ENCODE measurements at regions not wholly inside any gene's neighbourhood (a gene's known extent, or its start where the extent isn't known, plus 50 kb on each side); places are given as distances from the start of the nearest gene placed in this dataset.

DNA sequence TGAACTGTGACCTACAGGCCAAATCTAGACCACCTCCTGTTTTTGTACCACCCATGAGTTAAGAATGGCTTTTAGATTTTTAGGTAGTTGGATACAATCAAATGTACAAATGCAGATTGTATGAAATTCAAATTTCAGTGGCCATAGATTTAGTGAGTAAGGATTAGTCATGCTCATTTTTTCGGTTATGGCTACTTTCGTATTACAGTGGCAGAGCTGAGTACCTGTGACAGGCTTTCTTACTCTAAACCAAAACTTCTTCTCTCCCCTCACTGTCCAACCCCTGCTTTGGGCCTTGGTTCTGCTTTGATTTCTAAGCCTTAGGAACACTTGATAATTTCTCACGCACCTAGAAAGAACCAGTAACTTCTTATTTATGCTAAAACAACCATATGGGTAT is 82.1 kb downstream of the CDC42EP3 start:
- POLR2A ChIA-PET (ENCODE audit: unreplicated experiment) = interaction anchor here (0.6 kb wide), 1 partner anchor 243 kb away, joined by 3 read pairs; no protein-coding TSS in a partner anchor
- H3K9me3 ChIP-seq (ENCODE audit: insufficient read depth, low read depth) = peaks cover 5% of the 10 kb centered on the region; the same call in 1 of the 2 replicates
- H3K79me2 ChIP-seq (ENCODE audit: low read depth) = no peaks in the 10 kb centered on the region
- no peaks in the 10 kb centered on the region for H4K20me1 ChIP-seq (ENCODE audit: insufficient read depth)
- no peaks in the 10 kb centered on the region for H3K27me3 ChIP-seq (ENCODE audit: insufficient read depth, low read depth)
- H2AFZ ChIP-seq = 0 out of 2 replicates have a peak overlapping the region, but pooled peaks have one; percentile 7
- H3K4me2 ChIP-seq = peak overlapping the region; percentile 79
- peak overlapping the region; percentile 94 for H3K27ac ChIP-seq
- H3K9me2 ChIP-seq (ENCODE audit: insufficient read depth) = no peaks in the 10 kb centered on the region
- CTCF ChIA-PET = interaction anchor here (1.7 kb wide), 1 partner anchor 63 kb away, joined by 4 read pairs; no protein-coding TSS in a partner anchor
- TF ChIP-seq, protein P1, sequence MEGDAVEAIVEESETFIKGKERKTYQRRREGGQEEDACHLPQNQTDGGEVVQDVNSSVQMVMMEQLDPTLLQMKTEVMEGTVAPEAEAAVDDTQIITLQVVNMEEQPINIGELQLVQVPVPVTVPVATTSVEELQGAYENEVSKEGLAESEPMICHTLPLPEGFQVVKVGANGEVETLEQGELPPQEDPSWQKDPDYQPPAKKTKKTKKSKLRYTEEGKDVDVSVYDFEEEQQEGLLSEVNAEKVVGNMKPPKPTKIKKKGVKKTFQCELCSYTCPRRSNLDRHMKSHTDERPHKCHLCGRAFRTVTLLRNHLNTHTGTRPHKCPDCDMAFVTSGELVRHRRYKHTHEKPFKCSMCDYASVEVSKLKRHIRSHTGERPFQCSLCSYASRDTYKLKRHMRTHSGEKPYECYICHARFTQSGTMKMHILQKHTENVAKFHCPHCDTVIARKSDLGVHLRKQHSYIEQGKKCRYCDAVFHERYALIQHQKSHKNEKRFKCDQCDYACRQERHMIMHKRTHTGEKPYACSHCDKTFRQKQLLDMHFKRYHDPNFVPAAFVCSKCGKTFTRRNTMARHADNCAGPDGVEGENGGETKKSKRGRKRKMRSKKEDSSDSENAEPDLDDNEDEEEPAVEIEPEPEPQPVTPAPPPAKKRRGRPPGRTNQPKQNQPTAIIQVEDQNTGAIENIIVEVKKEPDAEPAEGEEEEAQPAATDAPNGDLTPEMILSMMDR (conservative IDR thresholded peaks at IDR 0.05) = no peak
- TF ChIP-seq EZH2 (IDR thresholded peaks at IDR 0.05; ENCODE audit: low read depth) = no peak
- intact Hi-C loops (cut with micrococcal nuclease; ENCODE audit: unreplicated experiment) = loop anchor here (5.0 to 10.0 kb wide), 4 partner anchors 63 to 188 kb away; partner anchors contain the start of gene CDC42EP3
- H3K36me3 ChIP-seq (ENCODE audit: low read depth) = no peaks in the 10 kb centered on the region
- no TSS peak for BruUV-seq (replicated peaks)
- H3K4me3 ChIP-seq = peak overlapping the region; percentile 25; the same call in 1 of the 2 replicates
- H3K4me1 ChIP-seq (replicated peaks; ENCODE audit: insufficient read depth) = peaks cover 67% of the 10 kb centered on the region
- DNase-seq = no peak
- H3F3A ChIP-seq (ENCODE audit: insufficient read depth, low read depth) = peaks cover 61% of the 10 kb centered on the region

DNA sequence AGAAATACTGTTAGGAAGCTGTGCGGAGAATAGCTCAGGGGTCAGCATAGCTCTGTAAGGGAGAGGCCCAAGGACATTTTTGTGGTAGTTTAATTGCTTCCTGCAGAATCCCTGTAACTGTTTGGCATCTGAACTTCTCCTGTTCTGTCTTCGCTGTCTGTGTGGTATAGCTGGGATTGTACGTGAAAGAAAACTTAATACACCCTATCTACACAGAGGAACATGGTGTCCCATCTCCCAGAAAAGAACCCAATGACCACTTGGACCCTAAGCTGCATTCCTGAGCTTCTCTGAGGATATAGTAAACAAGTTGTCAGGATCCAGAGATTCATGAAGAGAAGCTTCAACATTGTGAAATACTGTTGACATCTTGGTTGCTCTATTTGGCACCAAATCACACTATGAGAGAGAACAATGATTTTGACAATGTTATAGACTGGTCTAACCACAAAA is 81.3 kb downstream of the CDC42EP3 start:
- no peaks in the 10 kb centered on the region for H3K27me3 ChIP-seq (ENCODE audit: insufficient read depth, low read depth)
- CTCF ChIA-PET = interaction anchor here (1.7 kb wide), 1 partner anchor 62 kb away, joined by 4 read pairs; no protein-coding TSS in a partner anchor

More for the DNA sequence above, 81.3 kb downstream of the CDC42EP3 start:
- H3K9me3 ChIP-seq (ENCODE audit: insufficient read depth, low read depth) = peaks cover 5% of the 10 kb centered on the region; the same call in 1 of the 2 replicates
- POLR2A ChIA-PET (ENCODE audit: unreplicated experiment) = interaction anchor here (0.5 kb wide), 1 partner anchor 80 kb away, joined by 3 read pairs; no protein-coding TSS in a partner anchor
- H3K4me3 ChIP-seq = no peak overlapping the region
- H3K27ac ChIP-seq = peak overlapping the region; percentile 94
- H3K4me1 ChIP-seq (replicated peaks; ENCODE audit: insufficient read depth) = peaks cover 58% of the 10 kb centered on the region
- no peaks in the 10 kb centered on the region for H3K79me2 ChIP-seq (ENCODE audit: low read depth)
- peak overlapping the region; percentile 7; the same call in 1 of the 2 replicates for H2AFZ ChIP-seq
- no peaks in the 10 kb centered on the region for H4K20me1 ChIP-seq (ENCODE audit: insufficient read depth)
- H3F3A ChIP-seq (ENCODE audit: insufficient read depth, low read depth) = peaks cover 53% of the 10 kb centered on the region
- intact Hi-C loops (cut with micrococcal nuclease; ENCODE audit: unreplicated experiment) = no loop called here
- H3K4me2 ChIP-seq = peak overlapping the region; percentile 79
- no peak for DNase-seq
- no peaks in the 10 kb centered on the region for H3K9me2 ChIP-seq (ENCODE audit: insufficient read depth)
- BruUV-seq (replicated peaks) = no TSS peak
- no peaks in the 10 kb centered on the region for H3K36me3 ChIP-seq (ENCODE audit: low read depth)
- TF ChIP-seq, protein P1 (conservative IDR thresholded peaks at IDR 0.05) = no peak
- TF ChIP-seq EZH2 (IDR thresholded peaks at IDR 0.05; ENCODE audit: low read depth) = no peak
